ENCODE measurements at regions not wholly inside any gene's neighbourhood (a gene's known extent, or its start where the extent isn't known, plus 50 kb on each side); places are given as distances from the start of the nearest gene placed in this dataset.

GRCh38 chr3:194756460-194756779, 70.7 kb downstream of the FAM43A start:
- TF ChIP-seq CTCF (tag by site-specific recombination; IDR thresholded peaks at IDR 0.05) (no peak), ZBTB10 (tag by site-specific recombination; IDR thresholded peaks at IDR 0.05) (no peak)
